ENCODE measurements at regions not wholly inside any gene's neighbourhood (a gene's known extent, or its start where the extent isn't known, plus 50 kb on each side); places are given as distances from the start of the nearest gene placed in this dataset.
"Not testable (repeated sequence)": the region's sequence is repeated elsewhere in the genome, so short reads cannot be mapped to it uniquely, and the experiment has no call there.

DNA sequence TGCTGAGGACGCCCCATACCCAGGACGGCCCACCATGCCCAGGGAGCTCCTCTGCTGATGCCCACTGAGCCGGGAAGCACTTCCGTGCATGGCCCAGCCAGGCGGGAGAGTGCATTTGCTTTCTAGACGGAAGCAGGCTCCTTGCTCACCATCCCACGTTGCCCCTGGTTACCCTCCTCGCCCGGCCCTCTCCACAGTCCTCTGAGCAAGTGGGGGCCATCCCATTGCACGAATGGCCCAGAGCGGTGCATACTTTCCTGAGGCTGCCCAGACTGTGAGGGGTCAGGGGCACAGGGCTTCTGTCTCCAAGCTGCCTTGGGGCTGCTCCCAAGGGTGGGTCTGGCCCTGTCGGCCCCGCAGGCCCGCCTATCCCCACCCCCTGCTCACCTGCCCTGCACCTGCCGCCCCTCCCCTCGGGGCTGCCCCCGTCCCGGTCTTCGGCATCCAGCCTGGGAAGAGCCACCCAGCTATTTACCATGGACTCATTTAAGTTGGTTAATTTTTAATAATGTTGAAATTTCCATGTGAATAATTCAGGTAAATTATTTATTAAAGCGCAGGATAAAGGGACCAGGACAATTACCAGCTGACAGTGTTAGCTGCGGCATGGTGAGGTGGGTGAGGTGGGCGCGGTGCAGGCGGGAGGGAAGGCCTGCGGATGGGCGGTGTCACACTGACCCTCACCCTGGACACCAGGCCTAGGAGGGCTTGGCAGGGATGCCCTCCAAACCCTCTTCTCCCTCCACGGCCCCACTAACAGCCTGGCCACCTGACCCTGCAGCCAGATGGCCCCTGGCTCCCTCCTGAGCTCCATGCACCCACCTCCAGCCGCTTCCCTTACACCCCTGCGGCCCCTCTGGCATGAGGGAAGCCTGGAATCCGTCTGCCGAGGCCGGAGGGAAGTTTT, 104.4 kb downstream of the MICALL2 start:
- Histone ChIP-seq H3K9me3 (no peaks in the 10 kb centered on the region), H3K4me1 (no peaks in the 10 kb centered on the region), H3K36me3 (no peaks in the 10 kb centered on the region), H3K4me3 (no peak overlapping the region), H3K27me3 (peaks cover 0 to 14% of the 10 kb centered on the region in 2 donors), H3K27ac (no peak overlapping the region)
- intact Hi-C loops (cut with DNase I; ENCODE audit: low total_unique reads) = no loop called here
- DNase-seq = no peak
- TF ChIP-seq POLR2A (IDR thresholded peaks at IDR 0.05) = no peak
- TF ChIP-seq, protein P1, sequence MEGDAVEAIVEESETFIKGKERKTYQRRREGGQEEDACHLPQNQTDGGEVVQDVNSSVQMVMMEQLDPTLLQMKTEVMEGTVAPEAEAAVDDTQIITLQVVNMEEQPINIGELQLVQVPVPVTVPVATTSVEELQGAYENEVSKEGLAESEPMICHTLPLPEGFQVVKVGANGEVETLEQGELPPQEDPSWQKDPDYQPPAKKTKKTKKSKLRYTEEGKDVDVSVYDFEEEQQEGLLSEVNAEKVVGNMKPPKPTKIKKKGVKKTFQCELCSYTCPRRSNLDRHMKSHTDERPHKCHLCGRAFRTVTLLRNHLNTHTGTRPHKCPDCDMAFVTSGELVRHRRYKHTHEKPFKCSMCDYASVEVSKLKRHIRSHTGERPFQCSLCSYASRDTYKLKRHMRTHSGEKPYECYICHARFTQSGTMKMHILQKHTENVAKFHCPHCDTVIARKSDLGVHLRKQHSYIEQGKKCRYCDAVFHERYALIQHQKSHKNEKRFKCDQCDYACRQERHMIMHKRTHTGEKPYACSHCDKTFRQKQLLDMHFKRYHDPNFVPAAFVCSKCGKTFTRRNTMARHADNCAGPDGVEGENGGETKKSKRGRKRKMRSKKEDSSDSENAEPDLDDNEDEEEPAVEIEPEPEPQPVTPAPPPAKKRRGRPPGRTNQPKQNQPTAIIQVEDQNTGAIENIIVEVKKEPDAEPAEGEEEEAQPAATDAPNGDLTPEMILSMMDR (IDR thresholded peaks at IDR 0.05) = no peak

GRCh38 chr7:1355568-1356340, 103.5 kb downstream of the MICALL2 start:
- no peak overlapping the region for H3K27ac ChIP-seq
- no peak for DNase-seq
- H3K4me3 ChIP-seq = no peak overlapping the region
- TF ChIP-seq POLR2A (IDR thresholded peaks at IDR 0.05) = no peak
- TF ChIP-seq, protein P1 (IDR thresholded peaks at IDR 0.05) = no peak
- no peaks in the 10 kb centered on the region for H3K36me3 ChIP-seq
- intact Hi-C loops (cut with DNase I; ENCODE audit: low total_unique reads) = no loop called here
- H3K9me3 ChIP-seq = no peaks in the 10 kb centered on the region
- H3K27me3 ChIP-seq = peaks cover 0 to 14% of the 10 kb centered on the region in 2 donors
- no peaks in the 10 kb centered on the region for H3K4me1 ChIP-seq

- peaks cover 0 to 14% of the 10 kb centered on the region in 2 donors for H3K27me3 ChIP-seq
- H3K4me1 ChIP-seq; intact Hi-C loops (cut with DNase I; ENCODE audit: low total_unique reads); H3K9me3 ChIP-seq; H3K4me3 ChIP-seq; H3K27ac ChIP-seq; DNase-seq; H3K36me3 ChIP-seq: not testable (repeated sequence)
Measured at GRCh38 chr7:1356853-1357252, 102.4 kb downstream of the MICALL2 start.

GRCh38 chr7:1357260-1357600, 102.0 kb downstream of the MICALL2 start:
- peaks cover 0 to 14% of the 10 kb centered on the region in 2 donors for H3K27me3 ChIP-seq
- H3K4me3 ChIP-seq = not testable (repeated sequence)

GRCh38 chr7:1357601-1358271, 101.5 kb downstream of the MICALL2 start:
- Histone ChIP-seq H3K27me3 (peaks cover 0 to 14% of the 10 kb centered on the region in 2 donors), H3K4me3 (no peak overlapping the region), H3K9me3 (no peaks in the 10 kb centered on the region), H3K36me3 (no peaks in the 10 kb centered on the region), H3K4me1 (no peaks in the 10 kb centered on the region), H3K27ac (no peak overlapping the region)
- intact Hi-C loops (cut with DNase I; ENCODE audit: low total_unique reads) = no loop called here
- no peak for TF ChIP-seq POLR2A (IDR thresholded peaks at IDR 0.05)
- TF ChIP-seq, protein P1 (IDR thresholded peaks at IDR 0.05) = no peak
- DNase-seq = no peak

More at GRCh38 chr7:1357260-1357600, 102.0 kb downstream of the MICALL2 start:
- H3K9me3 ChIP-seq; H3K36me3 ChIP-seq; H3K27ac ChIP-seq; intact Hi-C loops (cut with DNase I; ENCODE audit: low total_unique reads); H3K4me1 ChIP-seq; DNase-seq: not testable (repeated sequence)

All from uterus (tissue), 3 donors.